ENCODE measurements at regions not wholly inside any gene's neighbourhood (a gene's known extent, or its start where the extent isn't known, plus 50 kb on each side); places are given as distances from the start of the nearest gene placed in this dataset.

DNA sequence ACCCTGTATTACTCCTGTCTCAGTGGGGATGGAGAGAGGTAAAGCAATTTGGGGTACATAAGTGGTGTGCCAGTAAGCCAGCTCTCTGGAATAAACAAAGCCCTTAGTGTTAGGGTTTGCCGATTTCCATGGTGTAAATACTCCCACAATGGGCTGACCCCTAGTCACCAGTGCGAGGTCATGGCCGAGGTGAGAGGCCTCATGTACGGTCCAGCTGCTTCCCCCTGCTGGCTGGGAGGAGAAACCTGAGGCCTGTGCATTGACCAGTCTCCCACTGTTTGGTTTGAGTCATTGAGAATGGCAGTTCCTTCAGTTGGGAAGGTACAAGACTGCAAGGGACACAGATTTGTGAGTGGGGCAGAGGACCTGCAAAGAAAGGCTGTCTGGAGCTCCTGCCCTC is 382.0 kb downstream of the CDH26 start:
- TF ChIP-seq, protein P1, sequence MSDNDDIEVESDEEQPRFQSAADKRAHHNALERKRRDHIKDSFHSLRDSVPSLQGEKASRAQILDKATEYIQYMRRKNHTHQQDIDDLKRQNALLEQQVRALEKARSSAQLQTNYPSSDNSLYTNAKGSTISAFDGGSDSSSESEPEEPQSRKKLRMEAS (IDR thresholded peaks at IDR 0.05): no peak
- TF ChIP-seq, protein P2, sequence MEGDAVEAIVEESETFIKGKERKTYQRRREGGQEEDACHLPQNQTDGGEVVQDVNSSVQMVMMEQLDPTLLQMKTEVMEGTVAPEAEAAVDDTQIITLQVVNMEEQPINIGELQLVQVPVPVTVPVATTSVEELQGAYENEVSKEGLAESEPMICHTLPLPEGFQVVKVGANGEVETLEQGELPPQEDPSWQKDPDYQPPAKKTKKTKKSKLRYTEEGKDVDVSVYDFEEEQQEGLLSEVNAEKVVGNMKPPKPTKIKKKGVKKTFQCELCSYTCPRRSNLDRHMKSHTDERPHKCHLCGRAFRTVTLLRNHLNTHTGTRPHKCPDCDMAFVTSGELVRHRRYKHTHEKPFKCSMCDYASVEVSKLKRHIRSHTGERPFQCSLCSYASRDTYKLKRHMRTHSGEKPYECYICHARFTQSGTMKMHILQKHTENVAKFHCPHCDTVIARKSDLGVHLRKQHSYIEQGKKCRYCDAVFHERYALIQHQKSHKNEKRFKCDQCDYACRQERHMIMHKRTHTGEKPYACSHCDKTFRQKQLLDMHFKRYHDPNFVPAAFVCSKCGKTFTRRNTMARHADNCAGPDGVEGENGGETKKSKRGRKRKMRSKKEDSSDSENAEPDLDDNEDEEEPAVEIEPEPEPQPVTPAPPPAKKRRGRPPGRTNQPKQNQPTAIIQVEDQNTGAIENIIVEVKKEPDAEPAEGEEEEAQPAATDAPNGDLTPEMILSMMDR (IDR thresholded peaks at IDR 0.05; ENCODE audit: control extremely low read depth in 1 of 3, insufficient read depth in 1 of 3, low read depth in 1 of 3, low read length in 3 of 3): no peak
- TF ChIP-seq CHD2 (IDR thresholded peaks at IDR 0.05; ENCODE audit: low read length): no peak
- TF ChIP-seq HDAC6 (IDR thresholded peaks at IDR 0.05; ENCODE audit: low read depth, low read length): no peak
- no peak for TF ChIP-seq TAF7 (optimal IDR thresholded peaks at IDR 0.05; ENCODE audit: borderline replicate concordance, low read depth, low read length)
- TF ChIP-seq SIN3A (conservative IDR thresholded peaks at IDR 0.05 in 1 of 2, IDR thresholded peaks at IDR 0.05 in 1 of 2; ENCODE audit: low read depth in 1 of 2, low read length in 2 of 2): no peak
- TF ChIP-seq KDM5A (IDR thresholded peaks at IDR 0.05; ENCODE audit: low read length): no peak
- TF ChIP-seq EZH2 (IDR thresholded peaks at IDR 0.05; ENCODE audit: low read depth, low read length, severe bottlenecking): no peak
- TF ChIP-seq CHD1 (IDR thresholded peaks at IDR 0.05; ENCODE audit: low read depth, low read length): no peak
- no peak for TF ChIP-seq EGR1 (IDR thresholded peaks at IDR 0.05; ENCODE audit: borderline replicate concordance, low read depth, low read length)
- TF ChIP-seq POLR2A (IDR thresholded peaks at IDR 0.05; ENCODE audit: control extremely low read depth in 1 of 2, low read depth in 2 of 2, low read length in 2 of 2): no peak

Measured in H1 (cell line).